HEK293 (cell line): ENCODE measurements at regions not wholly inside any gene's neighbourhood (a gene's known extent, or its start where the extent isn't known, plus 50 kb on each side); places are given as distances from the start of the nearest gene placed in this dataset.

ENCODE experiments used
- CTCF ChIA-PET: fragments of 350-600 bp; formaldehyde crosslinking; extraction: SDS; loops from one replicate; lab custom pipeline; 2021; ENCODE audit warnings: antibody characterized with exemption; lab: Yijun Ruan, JAX
- POLR2A ChIA-PET: fragments of 300-600 bp; formaldehyde crosslinking; extraction: SDS; loops from one replicate; lab custom pipeline; 2020; ENCODE audit warnings: antibody characterized with exemption, inconsistent platforms; lab: Yijun Ruan, JAX
- H3K27ac ChIP-seq: fragments of 200-500 bp; sonication (Bioruptor generic); 2 replicates; pipeline ENCODE4 v1.5.1; 2014; ENCODE audit warnings: low read depth, low read length, control low read depth, inconsistent platforms; ENCODE audit errors: extremely low read depth
- H3K36me3 ChIP-seq, 2 experiments: fragments of 200-500 bp in 1 of 2; sonication (Bioruptor generic) in 1 of 2; 1 replicate in 1 of 2; 2 replicates in 1 of 2; pipeline ENCODE4 v1.5.1; 2014 to 2017; ENCODE audit warnings: inconsistent platforms in 2 of 2, low read length in 2 of 2; ENCODE audit not compliant: control insufficient read depth in 2 of 2, insufficient read depth in 1 of 2
- H3K4me1 ChIP-seq: fragments of 200-500 bp; sonication (Bioruptor generic); 2 replicates; pipeline ENCODE4 v1.5.1; 2014; ENCODE audit warnings: mild to moderate bottlenecking, low read length, inconsistent platforms; ENCODE audit not compliant: control insufficient read depth, insufficient read depth
- H3K4me3 ChIP-seq: 2 replicates; pipeline ENCODE4 v1.5.1; 2011; ENCODE audit warnings: low read depth, mild to moderate bottlenecking, control low read depth, low read length, moderate library complexity
- H3K9me3 ChIP-seq: fragments of 200-500 bp; sonication (Bioruptor generic); 2 replicates; pipeline ENCODE4 v1.5.1; 2014; ENCODE audit warnings: low read depth, low read length, inconsistent platforms; ENCODE audit not compliant: control insufficient read depth, insufficient read depth
- AEBP2 ChIP-seq: fragments of 450-650 bp; formaldehyde crosslinking; IDR thresholded peaks from 2 replicates; pipeline ENCODE4 v1.5.1; 2016; ENCODE audit warnings: missing biosample characterization, missing genetic modification characterization, borderline replicate concordance
- EGR2 ChIP-seq: fragments of 450-650 bp; formaldehyde crosslinking; IDR thresholded peaks from 2 replicates; pipeline ENCODE4 v1.5.1; 2016; ENCODE audit warnings: low read depth, missing biosample characterization, missing genetic modification characterization
- HOXA7 ChIP-seq: sonication (generic); formaldehyde crosslinking; IDR thresholded peaks from 2 replicates; pipeline ENCODE4 v1.8.1; 2022; ENCODE audit warnings: missing genetic modification reagents, borderline replicate concordance
- IKZF3 ChIP-seq: fragments of 450-650 bp; IDR thresholded peaks from 2 replicates; pipeline ENCODE4 v1.5.0; 2018; ENCODE audit warnings: missing biosample characterization, mild to moderate bottlenecking, missing genetic modification characterization, moderate library complexity
- INSM2 ChIP-seq: fragments of 450-650 bp; formaldehyde crosslinking; IDR thresholded peaks from 2 replicates; pipeline ENCODE4 v1.5.1; 2016; ENCODE audit warnings: missing biosample characterization, missing genetic modification characterization
- KLF1 ChIP-seq: fragments of 450-650 bp; formaldehyde crosslinking; IDR thresholded peaks from 2 replicates; pipeline ENCODE4 v1.5.1; 2016; ENCODE audit warnings: missing biosample characterization, missing genetic modification characterization
- SP2 ChIP-seq: fragments of 450-650 bp; formaldehyde crosslinking; IDR thresholded peaks from 2 replicates; pipeline ENCODE4 v1.5.1; 2016; ENCODE audit warnings: missing biosample characterization, missing genetic modification characterization
- ZBTB17 ChIP-seq: fragments of 450-650 bp; formaldehyde crosslinking; IDR thresholded peaks from 2 replicates; pipeline ENCODE4 v1.5.1; 2016; ENCODE audit warnings: missing biosample characterization, missing genetic modification characterization
- ZBTB49 ChIP-seq: fragments of 450-650 bp; formaldehyde crosslinking; IDR thresholded peaks from 2 replicates; pipeline ENCODE4 v1.5.1; 2016; ENCODE audit warnings: missing biosample characterization, missing genetic modification characterization, low read depth
- ZBTB8A ChIP-seq: fragments of 450-650 bp; formaldehyde crosslinking; IDR thresholded peaks from 2 replicates; pipeline ENCODE4 v1.5.1; 2016; ENCODE audit warnings: missing biosample characterization, missing genetic modification characterization
- ZFHX2 ChIP-seq: fragments of 450-650 bp; formaldehyde crosslinking; conservative IDR thresholded peaks from 2 replicates; pipeline ENCODE4 v1.5.1; 2016; ENCODE audit warnings: missing biosample characterization, missing genetic modification characterization
- ZFP69B ChIP-seq: fragments of 450-650 bp; formaldehyde crosslinking; IDR thresholded peaks from 2 replicates; pipeline ENCODE4 v1.5.1; 2016; ENCODE audit warnings: missing biosample characterization, missing genetic modification characterization
- ZNF10 ChIP-seq: fragments of 450-650 bp; formaldehyde crosslinking; IDR thresholded peaks from 2 replicates; pipeline ENCODE4 v1.5.1; 2017; ENCODE audit warnings: missing biosample characterization, missing genetic modification characterization
- ZNF121 ChIP-seq: fragments of 450-650 bp; formaldehyde crosslinking; IDR thresholded peaks from 2 replicates; pipeline ENCODE4 v1.5.1; 2016; ENCODE audit warnings: missing biosample characterization, missing genetic modification characterization
- ZNF16 ChIP-seq: fragments of 450-650 bp; formaldehyde crosslinking; IDR thresholded peaks from 2 replicates; pipeline ENCODE4 v1.5.1; 2016; ENCODE audit warnings: low read depth, missing biosample characterization, missing genetic modification characterization
- ZNF23 ChIP-seq: fragments of 450-650 bp; formaldehyde crosslinking; IDR thresholded peaks from 2 replicates; pipeline ENCODE4 v1.5.1; 2016; ENCODE audit warnings: missing biosample characterization, missing genetic modification characterization, borderline replicate concordance
- ZNF266 ChIP-seq: fragments of 450-650 bp; formaldehyde crosslinking; IDR thresholded peaks from 2 replicates; pipeline ENCODE4 v1.5.1; 2016; ENCODE audit warnings: missing biosample characterization, missing genetic modification characterization, low read depth
- ZNF302 ChIP-seq: fragments of 450-650 bp; formaldehyde crosslinking; IDR thresholded peaks from 2 replicates; pipeline ENCODE4 v1.5.1; 2016; ENCODE audit warnings: missing biosample characterization, missing genetic modification characterization, low read depth
- ZNF416 ChIP-seq: fragments of 450-650 bp; formaldehyde crosslinking; IDR thresholded peaks from 2 replicates; pipeline ENCODE4 v1.5.1; 2016; ENCODE audit warnings: missing biosample characterization, missing genetic modification characterization
- ZNF623 ChIP-seq: fragments of 450-650 bp; formaldehyde crosslinking; IDR thresholded peaks from 2 replicates; pipeline ENCODE4 v1.5.1; 2016; ENCODE audit warnings: missing biosample characterization, missing genetic modification characterization
- ZNF664 ChIP-seq: fragments of 450-650 bp; formaldehyde crosslinking; IDR thresholded peaks from 2 replicates; pipeline ENCODE4 v1.5.1; 2016; ENCODE audit warnings: missing biosample characterization, missing genetic modification characterization
- ZNF768 ChIP-seq: fragments of 450-650 bp; formaldehyde crosslinking; IDR thresholded peaks from 2 replicates; pipeline ENCODE4 v1.5.1; 2018; ENCODE audit warnings: missing biosample characterization, mild to moderate bottlenecking, missing genetic modification characterization
- ZNF791 ChIP-seq: fragments of 450-650 bp; formaldehyde crosslinking; IDR thresholded peaks from 2 replicates; pipeline ENCODE4 v1.5.1; 2016; ENCODE audit warnings: missing biosample characterization, missing genetic modification characterization
- TF ChIP-seq, protein P1 (sequence below): fragments of 450-650 bp; formaldehyde crosslinking; IDR thresholded peaks from 2 replicates; pipeline ENCODE4 v1.5.1; 2016; ENCODE audit warnings: missing biosample characterization, missing genetic modification characterization

- Histone ChIP-seq H3K9me3 (no peaks in the 10 kb centered on the region), H3K27ac (no peak overlapping the region), H3K36me3 (no peaks in the 10 kb centered on the region), H3K4me3 (no peak overlapping the region), H3K4me1 (no peaks in the 10 kb centered on the region)
- POLR2A ChIA-PET, result no interaction called here
- CTCF ChIA-PET, result interaction anchor here (2.5 kb wide), 1 partner anchor 335 kb away, joined by 5 read pairs; no protein-coding TSS in a partner anchor
- no peak for TF ChIP-seq ZNF768 (tag by site-specific recombination)
- no peak for TF ChIP-seq HOXA7 (CRISPR knock-in tag)
- TF ChIP-seq AEBP2 (tag by site-specific recombination), result no peak
- TF ChIP-seq ZNF121 (tag by site-specific recombination), result no peak
- TF ChIP-seq ZNF664 (tag by site-specific recombination), result no peak
- TF ChIP-seq ZFHX2 (tag by site-specific recombination), result no peak
- no peak for TF ChIP-seq ZFP69B (tag by site-specific recombination)
- no peak for TF ChIP-seq ZNF416 (tag by site-specific recombination)
- no peak for TF ChIP-seq EGR2 (tag by site-specific recombination)
- no peak for TF ChIP-seq ZBTB17 (tag by site-specific recombination)
- no peak for TF ChIP-seq ZNF10 (tag by site-specific recombination)
- TF ChIP-seq SP2, result no peak
- TF ChIP-seq ZNF23 (tag by site-specific recombination), result no peak
- TF ChIP-seq IKZF3, result no peak
Measured at GRCh38 chr15:61499376-61499775, 270.3 kb upstream of the RORA start.

GRCh38 chr15:61489571-61489970 lies 260.5 kb upstream of the RORA start:
- TF ChIP-seq ZNF664 (tag by site-specific recombination), result no peak
- no peak for TF ChIP-seq KLF1
- TF ChIP-seq, protein P1, sequence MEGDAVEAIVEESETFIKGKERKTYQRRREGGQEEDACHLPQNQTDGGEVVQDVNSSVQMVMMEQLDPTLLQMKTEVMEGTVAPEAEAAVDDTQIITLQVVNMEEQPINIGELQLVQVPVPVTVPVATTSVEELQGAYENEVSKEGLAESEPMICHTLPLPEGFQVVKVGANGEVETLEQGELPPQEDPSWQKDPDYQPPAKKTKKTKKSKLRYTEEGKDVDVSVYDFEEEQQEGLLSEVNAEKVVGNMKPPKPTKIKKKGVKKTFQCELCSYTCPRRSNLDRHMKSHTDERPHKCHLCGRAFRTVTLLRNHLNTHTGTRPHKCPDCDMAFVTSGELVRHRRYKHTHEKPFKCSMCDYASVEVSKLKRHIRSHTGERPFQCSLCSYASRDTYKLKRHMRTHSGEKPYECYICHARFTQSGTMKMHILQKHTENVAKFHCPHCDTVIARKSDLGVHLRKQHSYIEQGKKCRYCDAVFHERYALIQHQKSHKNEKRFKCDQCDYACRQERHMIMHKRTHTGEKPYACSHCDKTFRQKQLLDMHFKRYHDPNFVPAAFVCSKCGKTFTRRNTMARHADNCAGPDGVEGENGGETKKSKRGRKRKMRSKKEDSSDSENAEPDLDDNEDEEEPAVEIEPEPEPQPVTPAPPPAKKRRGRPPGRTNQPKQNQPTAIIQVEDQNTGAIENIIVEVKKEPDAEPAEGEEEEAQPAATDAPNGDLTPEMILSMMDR, result no peak
- no peak for TF ChIP-seq ZNF791 (tag by site-specific recombination)
- no peak for TF ChIP-seq ZNF16
- TF ChIP-seq ZBTB49, result no peak
- no peak for TF ChIP-seq ZNF266 (tag by site-specific recombination)
- TF ChIP-seq ZFP69B (tag by site-specific recombination), result no peak
- TF ChIP-seq INSM2 (tag by site-specific recombination), result no peak
- no peak for TF ChIP-seq ZBTB8A
- TF ChIP-seq ZNF302 (tag by site-specific recombination), result no peak
- no peak for TF ChIP-seq ZNF623 (tag by site-specific recombination)
- Histone ChIP-seq H3K4me3 (no peak overlapping the region), H3K27ac (no peak overlapping the region), H3K36me3 (no peaks in the 10 kb centered on the region), H3K4me1 (no peaks in the 10 kb centered on the region), H3K9me3 (no peaks in the 10 kb centered on the region)
- CTCF ChIA-PET, result no interaction called here
- POLR2A ChIA-PET, result no interaction called here
